Endothelial cell of umbilical vein (primary cell): ENCODE measurements at regions not wholly inside any gene's neighbourhood (a gene's known extent, or its start where the extent isn't known, plus 50 kb on each side); places are given as distances from the start of the nearest gene placed in this dataset.

Experiments
- BruUV-seq: library from RNA; stranded (reverse); fragments of 400-500 nt; replicated peaks from 2 replicates; lab custom pipeline; 2021; lab: Mats Ljungman, UMichigan
- CTCF ChIA-PET: fragments of 300-600, 350-600 bp; sonication (Branson Sonifier 250); formaldehyde crosslinking; loops from one replicate; lab custom pipeline; 2021; ENCODE audit warnings: antibody characterized with exemption, inconsistent platforms; lab: Charles Lee
- POLR2A ChIA-PET: fragments of 300-600, 350-600 bp; sonication (Branson Sonifier 250); formaldehyde crosslinking; loops from one replicate; lab custom pipeline; 2021; ENCODE audit warnings: antibody characterized with exemption, inconsistent platforms; lab: Charles Lee
- DNase-seq: peaks from one replicate; pipeline ENCODE4 v3.0.0-alpha.2; 2011; ENCODE audit warnings: low read depth, low spot score
- FAIRE-seq: peaks from 2 replicates; lab custom pipeline; 2011; peaks lifted over from hg19 to GRCh38; lab: Jason Lieb, UNC
- H2AFZ ChIP-seq: 2 replicates; pipeline ENCODE4 v1.6.0; 2012; ENCODE audit warnings: low read depth, low read length, control low read depth, inconsistent platforms
- H3K27ac ChIP-seq: 2 replicates; pipeline ENCODE4 v1.5.1; 2011; ENCODE audit warnings: low read depth, mild to moderate bottlenecking, control low read depth, low read length, moderate library complexity; ENCODE audit not compliant: insufficient read depth
- H3K27me3 ChIP-seq, 2 experiments: 2 replicates each; pipeline versions ENCODE4 v1.6.0 to v1.6.1; 2011; ENCODE audit warnings: low read length in 2 of 2, mixed read lengths in 1 of 2; ENCODE audit not compliant: control insufficient read depth in 2 of 2, insufficient read depth in 2 of 2
- H3K36me3 ChIP-seq, 2 experiments: 2 replicates in 1 of 2; 3 replicates in 1 of 2; pipeline ENCODE4 v1.5.1; 2011; ENCODE audit warnings: low read length in 2 of 2, mild to moderate bottlenecking in 1 of 2, moderate library complexity in 1 of 2; ENCODE audit not compliant: control insufficient read depth in 2 of 2, insufficient read depth in 2 of 2; ENCODE audit errors: extremely low read depth in 1 of 2
- H3K4me1 ChIP-seq: 3 replicates; pipeline ENCODE4 v1.5.1; 2011; ENCODE audit warnings: mild to moderate bottlenecking, low read length; ENCODE audit not compliant: control insufficient read depth, insufficient read depth; ENCODE audit errors: extremely low read depth
- H3K4me2 ChIP-seq: 2 replicates; pipeline ENCODE4 v1.6.1; 2011; ENCODE audit warnings: low read length, control low read depth, mixed read lengths; ENCODE audit not compliant: insufficient read depth
- H3K4me3 ChIP-seq, 3 experiments: fragments of 200-600 bp in 1 of 3; sonication (generic), shearing (Covaris generic) in 1 of 3; replicated peaks in 1 of 3; 2 replicates each; pipeline ENCODE4 v1.5.1; 2011 to 2016; ENCODE audit warnings: control low read depth in 3 of 3, low read length in 3 of 3, mild to moderate bottlenecking in 2 of 3, inconsistent platforms in 1 of 3, low read depth in 1 of 3, moderate library complexity in 1 of 3; ENCODE audit not compliant: insufficient read depth in 1 of 3
- H3K79me2 ChIP-seq: 2 replicates; pipeline ENCODE4 v1.6.0; 2012; ENCODE audit warnings: low read length, inconsistent platforms; ENCODE audit not compliant: control insufficient read depth, insufficient read depth
- H3K9ac ChIP-seq: replicated peaks from 2 replicates; pipeline ENCODE3; 2011; ENCODE audit warnings: low read length, control low read depth; ENCODE audit not compliant: insufficient read depth; ENCODE audit errors: extremely low read depth
- H3K9me1 ChIP-seq: replicated peaks from 3 replicates; pipeline ENCODE4 v1.6.0; 2011; ENCODE audit warnings: mild to moderate bottlenecking, low read length; ENCODE audit not compliant: control insufficient read depth, insufficient read depth; ENCODE audit errors: extremely low read depth
- H3K9me3 ChIP-seq: replicated peaks from 2 replicates; pipeline ENCODE4 v1.5.1; 2012; ENCODE audit warnings: low read length, inconsistent platforms; ENCODE audit not compliant: control insufficient read depth, insufficient read depth
- H4K20me1 ChIP-seq: replicated peaks from 2 replicates; pipeline ENCODE3; 2011; ENCODE audit warnings: mild to moderate bottlenecking, low read length; ENCODE audit not compliant: control insufficient read depth, insufficient read depth; ENCODE audit errors: extremely low read depth
- EZH2 ChIP-seq: IDR thresholded peaks from 2 replicates; pipeline ENCODE4 v1.6.1; 2012; ENCODE audit warnings: borderline replicate concordance, low read depth, mild to moderate bottlenecking, moderate library complexity, low read length, inconsistent platforms; ENCODE audit not compliant: severe bottlenecking
- FOS ChIP-seq: IDR thresholded peaks from 2 replicates; pipeline ENCODE4 v1.6.1; 2011; ENCODE audit warnings: mild to moderate bottlenecking, low read length, moderate library complexity, borderline replicate concordance; ENCODE audit not compliant: insufficient read depth
- GATA2 ChIP-seq: IDR thresholded peaks from 2 replicates; pipeline ENCODE4 v1.7.0; 2011; ENCODE audit warnings: low read depth, mild to moderate bottlenecking, moderate library complexity, mixed read lengths, low read length; ENCODE audit not compliant: insufficient read length, insufficient read depth
- JUN ChIP-seq: IDR thresholded peaks from 2 replicates; pipeline ENCODE4 v1.6.1; 2011; ENCODE audit warnings: borderline replicate concordance, low read depth; ENCODE audit not compliant: insufficient read length, insufficient read depth
- MYC ChIP-seq: IDR thresholded peaks from one replicate; pipeline ENCODE4 v1.6.1; 2011; ENCODE audit warnings: mild to moderate bottlenecking, low read depth, low read length
- POLR2A ChIP-seq: IDR thresholded peaks from 2 replicates; pipeline ENCODE4 v1.6.1; 2012; ENCODE audit warnings: low read depth, mild to moderate bottlenecking, control low read depth, low read length
- POLR2AphosphoS5 ChIP-seq: IDR thresholded peaks from 2 replicates; pipeline ENCODE4 v1.6.1; 2012; ENCODE audit warnings: low read depth, mild to moderate bottlenecking, control low read depth, low read length, moderate library complexity; ENCODE audit not compliant: insufficient read depth
- dilution Hi-C: fragments of 300-500 bp; cut with MboI; formaldehyde crosslinking; loops from one replicate; pipeline ENCODE4 v1.15.0; 2019; ENCODE audit warnings: low sequenced_read_pairs; ENCODE audit not compliant: extremely low pct_ligation_motif_present
- intact Hi-C: fragments of 100-400 bp; cut with micrococcal nuclease; formaldehyde crosslinking; loops from one replicate; pipeline ENCODE4 v1.10.0; 2022
- TF ChIP-seq, protein P1 (sequence below), 2 donors: IDR thresholded peaks; 1 replicate in 1 of 2; 2 replicates in 1 of 2; pipeline ENCODE4 v1.5.1; 2011; ENCODE audit warnings: low read length in 2 of 2, mild to moderate bottlenecking in 2 of 2, moderate library complexity in 2 of 2, control low read depth in 1 of 2, inconsistent platforms in 1 of 2, low read depth in 1 of 2; ENCODE audit not compliant: insufficient read depth in 1 of 2; ENCODE audit errors: extremely low read depth in 1 of 2
- TF ChIP-seq, protein P2 (sequence below): IDR thresholded peaks from 2 replicates; pipeline ENCODE4 v1.6.1; 2011; ENCODE audit not compliant: insufficient read depth, insufficient read length

DNA sequence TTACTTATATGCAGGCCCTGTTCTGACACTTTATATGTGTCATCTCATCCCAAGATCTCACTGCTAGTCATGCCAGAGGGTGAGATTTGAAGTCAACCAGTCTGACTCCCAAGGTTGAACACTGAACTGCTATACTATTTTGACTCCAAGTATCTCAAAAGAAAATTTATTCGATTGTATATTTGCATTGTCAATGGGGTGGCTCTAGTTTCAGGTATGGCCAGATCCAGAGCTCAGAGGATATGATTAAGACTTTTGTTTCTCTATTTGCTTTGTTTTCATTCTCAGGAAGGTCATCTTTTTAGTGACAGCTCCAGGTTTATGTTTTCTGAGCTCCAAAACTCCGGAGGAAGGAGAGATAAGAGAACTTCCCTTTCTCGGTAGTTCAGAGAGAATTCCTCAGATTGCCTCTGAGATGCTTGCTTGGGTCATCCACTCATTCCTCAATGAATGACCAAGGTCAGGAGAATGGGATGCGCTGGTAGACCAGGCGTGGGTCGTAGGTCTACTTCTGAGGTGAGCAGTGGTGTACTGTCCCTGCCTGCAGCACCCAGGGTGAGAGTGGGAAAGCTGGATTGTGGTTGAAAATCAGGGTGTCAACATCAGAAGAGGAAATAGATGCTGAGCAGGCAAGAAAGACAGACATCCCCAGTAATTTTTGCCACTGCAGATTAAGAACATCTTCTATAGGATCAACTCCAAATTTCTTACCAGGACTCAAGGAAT lies 99.3 kb downstream of the PFDN4 start:
- CTCF ChIA-PET = no interaction called here
- FAIRE-seq (no peak), DNase-seq (no peak)
- TF ChIP-seq POLR2A = no peak
- BruUV-seq = no TSS peak
- H3K36me3 ChIP-seq = no peaks in the 10 kb centered on the region
- H4K20me1 ChIP-seq = no peaks in the 10 kb centered on the region
- no peaks in the 10 kb centered on the region for H3K9me1 ChIP-seq
- no peak overlapping the region for H3K4me3 ChIP-seq
- no peaks in the 10 kb centered on the region for H3K79me2 ChIP-seq
- no peak overlapping the region for H3K9ac ChIP-seq
- H3K4me2 ChIP-seq = no peak overlapping the region
- dilution Hi-C loops (no loop called here), intact Hi-C loops (no loop called here)
- H3K4me1 ChIP-seq = no peaks in the 10 kb centered on the region
- no peak overlapping the region for H2AFZ ChIP-seq
- POLR2A ChIA-PET = no interaction called here
- no peaks in the 10 kb centered on the region for H3K9me3 ChIP-seq
- no peaks in the 10 kb centered on the region for H3K27me3 ChIP-seq
- H3K27ac ChIP-seq = no peak overlapping the region

DNA sequence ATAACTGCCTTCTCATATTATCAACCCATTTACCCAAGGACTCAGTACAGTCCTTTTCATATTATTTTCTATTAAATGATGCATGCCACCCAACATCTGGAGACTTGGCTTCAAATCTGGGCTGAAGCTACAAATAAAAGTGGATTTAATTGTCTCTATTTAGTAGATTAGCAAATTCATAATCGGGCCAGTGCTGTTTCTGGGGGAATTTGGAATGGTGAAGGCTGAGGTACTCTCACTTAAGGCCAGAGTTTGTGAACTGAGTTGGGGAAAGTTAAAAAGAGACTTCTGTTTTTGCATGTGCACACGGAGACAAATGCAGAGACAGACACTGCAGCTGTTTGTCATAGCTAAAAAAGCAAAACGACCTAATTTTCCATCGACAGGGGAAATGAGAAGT lies 100.9 kb downstream of the PFDN4 start:
- Histone ChIP-seq H4K20me1 (no peaks in the 10 kb centered on the region), H3K9me1 (no peaks in the 10 kb centered on the region), H3K79me2 (no peaks in the 10 kb centered on the region), H3K36me3 (no peaks in the 10 kb centered on the region), H3K4me3 (no peak overlapping the region), H3K4me1 (no peaks in the 10 kb centered on the region), H3K4me2 (no peak overlapping the region), H3K9me3 (no peaks in the 10 kb centered on the region), H3K27ac (no peak overlapping the region), H3K9ac (no peak overlapping the region), H3K27me3 (no peaks in the 10 kb centered on the region), H2AFZ (no peak overlapping the region)
- BruUV-seq = no TSS peak
- TF ChIP-seq POLR2A (no peak), GATA2 (no peak), MYC (no peak), EZH2 (no peak), JUN (no peak), FOS (no peak), POLR2AphosphoS5 (no peak)
- TF ChIP-seq, protein P1, sequence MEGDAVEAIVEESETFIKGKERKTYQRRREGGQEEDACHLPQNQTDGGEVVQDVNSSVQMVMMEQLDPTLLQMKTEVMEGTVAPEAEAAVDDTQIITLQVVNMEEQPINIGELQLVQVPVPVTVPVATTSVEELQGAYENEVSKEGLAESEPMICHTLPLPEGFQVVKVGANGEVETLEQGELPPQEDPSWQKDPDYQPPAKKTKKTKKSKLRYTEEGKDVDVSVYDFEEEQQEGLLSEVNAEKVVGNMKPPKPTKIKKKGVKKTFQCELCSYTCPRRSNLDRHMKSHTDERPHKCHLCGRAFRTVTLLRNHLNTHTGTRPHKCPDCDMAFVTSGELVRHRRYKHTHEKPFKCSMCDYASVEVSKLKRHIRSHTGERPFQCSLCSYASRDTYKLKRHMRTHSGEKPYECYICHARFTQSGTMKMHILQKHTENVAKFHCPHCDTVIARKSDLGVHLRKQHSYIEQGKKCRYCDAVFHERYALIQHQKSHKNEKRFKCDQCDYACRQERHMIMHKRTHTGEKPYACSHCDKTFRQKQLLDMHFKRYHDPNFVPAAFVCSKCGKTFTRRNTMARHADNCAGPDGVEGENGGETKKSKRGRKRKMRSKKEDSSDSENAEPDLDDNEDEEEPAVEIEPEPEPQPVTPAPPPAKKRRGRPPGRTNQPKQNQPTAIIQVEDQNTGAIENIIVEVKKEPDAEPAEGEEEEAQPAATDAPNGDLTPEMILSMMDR (IDR thresholded peaks at IDR 0.05; ENCODE audit: extremely low read depth in 1 of 2, insufficient read depth in 1 of 2, low read depth in 1 of 2, low read length in 2 of 2) = no peak
- TF ChIP-seq, protein P2, sequence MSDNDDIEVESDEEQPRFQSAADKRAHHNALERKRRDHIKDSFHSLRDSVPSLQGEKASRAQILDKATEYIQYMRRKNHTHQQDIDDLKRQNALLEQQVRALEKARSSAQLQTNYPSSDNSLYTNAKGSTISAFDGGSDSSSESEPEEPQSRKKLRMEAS = no peak
- DNase-seq (no peak), FAIRE-seq (no peak)
- intact Hi-C loops = no loop called here
- ChIA-PET CTCF (no interaction called here), POLR2A (no interaction called here)
- dilution Hi-C loops = no loop called here
